Endodermal cell (in vitro differentiated cells): ENCODE measurements at regions not wholly inside any gene's neighbourhood (a gene's known extent, or its start where the extent isn't known, plus 50 kb on each side); places are given as distances from the start of the nearest gene placed in this dataset.
A peak's percentile ranks its signal among the peaks of the same experiment; 100 is the strongest.
"Not testable (repeated sequence)": the region's sequence is repeated elsewhere in the genome, so short reads cannot be mapped to it uniquely, and the experiment has no call there.

ENCODE experiments used
- DNase-seq: peaks from one replicate; pipeline ENCODE4 v3.0.0-alpha.2; 2017
- H3K27ac ChIP-seq: 2 replicates; pipeline ENCODE4 v1.5.1; 2013; ENCODE audit warnings: mild to moderate bottlenecking, low read depth, low read length, moderate library complexity
- H3K27me3 ChIP-seq: 2 replicates; pipeline ENCODE4 v1.6.1; 2013; ENCODE audit warnings: mild to moderate bottlenecking, low read length, moderate library complexity; ENCODE audit not compliant: insufficient read depth, control insufficient read depth, poor library complexity, severe bottlenecking
- H3K36me3 ChIP-seq: 2 replicates; pipeline ENCODE4 v1.7.0; 2013; ENCODE audit warnings: mild to moderate bottlenecking, low read length, moderate library complexity; ENCODE audit not compliant: control insufficient read depth, insufficient read depth
- H3K4me1 ChIP-seq: one replicate; pipeline ENCODE4 v1.7.0; 2013; ENCODE audit warnings: low read length; ENCODE audit not compliant: control insufficient read depth, insufficient read depth
- H3K4me3 ChIP-seq: 2 replicates; pipeline ENCODE4 v1.5.1; 2013; ENCODE audit warnings: mild to moderate bottlenecking, low read length, moderate library complexity
- H3K9ac ChIP-seq: 2 replicates; pipeline ENCODE4 v1.6.1; 2013; ENCODE audit warnings: mild to moderate bottlenecking, low read length, moderate library complexity; ENCODE audit not compliant: poor library complexity, severe bottlenecking; ENCODE audit errors: extremely low read depth
- H3K9me3 ChIP-seq: 2 replicates; pipeline ENCODE4 v1.6.1; 2013; ENCODE audit warnings: mild to moderate bottlenecking, low read length, moderate library complexity; ENCODE audit not compliant: control insufficient read depth
- H3K27ac Mint-ChIP-seq: 2 replicates; pipeline ENCODE4 v1.8.0; 2020; ENCODE audit warnings: mixed read lengths
- H3K27me3 Mint-ChIP-seq: 2 replicates; pipeline ENCODE4 v1.8.0; 2021; ENCODE audit warnings: mild to moderate bottlenecking, mixed read lengths; ENCODE audit not compliant: insufficient read depth
- H3K36me3 Mint-ChIP-seq: 2 replicates; pipeline ENCODE4 v1.8.0; 2020; ENCODE audit warnings: low read depth, mixed read lengths
- H3K4me1 Mint-ChIP-seq: 2 replicates; pipeline ENCODE4 v1.8.0; 2020; ENCODE audit warnings: mixed read lengths
- H3K4me3 Mint-ChIP-seq: 2 replicates; pipeline ENCODE4 v1.8.0; 2020; ENCODE audit warnings: mild to moderate bottlenecking, moderate library complexity, mixed read lengths
- H3K9me3 Mint-ChIP-seq: 2 replicates; pipeline ENCODE4 v1.8.0; 2020; ENCODE audit warnings: mild to moderate bottlenecking, mixed read lengths
- WGBS, 2 experiments: methylation state at CpG; one replicate each; pipeline versions ENCODE4 v1.1.5 to v1.1.7; 2013; ENCODE audit warnings: missing lambda C conversion rate in 2 of 2, mixed read lengths in 1 of 2; ENCODE audit not compliant: insufficient coverage in 1 of 2, insufficient read length in 1 of 2; 5-methylcytosine and 5-hydroxymethylcytosine counted together
- TF ChIP-seq, protein P1 (sequence below): fragments of 200-600 bp; sonication (generic); conservative IDR thresholded peaks from 2 replicates; pipeline ENCODE4 v1.5.0; 2021; ENCODE audit warnings: antibody characterized with exemption, mild to moderate bottlenecking

DNA sequence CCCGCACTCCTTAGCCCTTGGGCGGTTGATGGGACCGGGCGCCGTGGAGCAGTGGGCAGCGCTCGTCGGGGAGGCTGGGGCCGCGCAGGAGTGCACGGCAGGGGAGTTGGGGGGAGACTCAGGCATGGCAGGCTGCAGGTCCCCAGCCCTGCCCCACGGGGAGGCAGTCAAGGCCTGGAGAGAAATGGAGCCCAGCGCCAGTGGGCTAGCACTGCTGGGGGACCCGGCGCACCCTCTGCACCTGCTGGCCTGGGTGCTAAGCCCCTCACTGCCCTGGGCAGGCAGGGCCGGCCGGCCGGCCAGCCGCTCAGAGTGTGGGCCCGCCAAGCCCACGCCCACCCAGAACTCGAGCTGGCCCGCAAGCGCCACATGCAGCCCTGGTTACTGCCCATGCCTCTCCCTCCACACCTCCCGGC is 147.2 kb upstream of the PITRM1 start:
- Histone ChIP-seq H3K27ac (no peak overlapping the region), H3K9me3 (no peaks in the 10 kb centered on the region), H3K27me3 (no peaks in the 10 kb centered on the region), H3K4me1 (no peaks in the 10 kb centered on the region), H3K36me3 (no peaks in the 10 kb centered on the region), H3K4me3 (no peak overlapping the region), H3K9ac (no peak overlapping the region)
- 91 to 93% methylated on average over 15 to 25 of the region's 25 CpGs for WGBS, 2 experiments
- Mint-ChIP-seq H3K9me3 (peaks cover 26% of the 10 kb centered on the region), H3K4me3 (no peak overlapping the region), H3K36me3 (peaks cover 8% of the 10 kb centered on the region), H3K4me1 (peaks cover 6% of the 10 kb centered on the region), H3K27ac (no peak overlapping the region), H3K27me3 (peaks cover 6% of the 10 kb centered on the region)
- DNase-seq = no peak
- TF ChIP-seq, protein P1, sequence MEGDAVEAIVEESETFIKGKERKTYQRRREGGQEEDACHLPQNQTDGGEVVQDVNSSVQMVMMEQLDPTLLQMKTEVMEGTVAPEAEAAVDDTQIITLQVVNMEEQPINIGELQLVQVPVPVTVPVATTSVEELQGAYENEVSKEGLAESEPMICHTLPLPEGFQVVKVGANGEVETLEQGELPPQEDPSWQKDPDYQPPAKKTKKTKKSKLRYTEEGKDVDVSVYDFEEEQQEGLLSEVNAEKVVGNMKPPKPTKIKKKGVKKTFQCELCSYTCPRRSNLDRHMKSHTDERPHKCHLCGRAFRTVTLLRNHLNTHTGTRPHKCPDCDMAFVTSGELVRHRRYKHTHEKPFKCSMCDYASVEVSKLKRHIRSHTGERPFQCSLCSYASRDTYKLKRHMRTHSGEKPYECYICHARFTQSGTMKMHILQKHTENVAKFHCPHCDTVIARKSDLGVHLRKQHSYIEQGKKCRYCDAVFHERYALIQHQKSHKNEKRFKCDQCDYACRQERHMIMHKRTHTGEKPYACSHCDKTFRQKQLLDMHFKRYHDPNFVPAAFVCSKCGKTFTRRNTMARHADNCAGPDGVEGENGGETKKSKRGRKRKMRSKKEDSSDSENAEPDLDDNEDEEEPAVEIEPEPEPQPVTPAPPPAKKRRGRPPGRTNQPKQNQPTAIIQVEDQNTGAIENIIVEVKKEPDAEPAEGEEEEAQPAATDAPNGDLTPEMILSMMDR = no peak

DNA sequence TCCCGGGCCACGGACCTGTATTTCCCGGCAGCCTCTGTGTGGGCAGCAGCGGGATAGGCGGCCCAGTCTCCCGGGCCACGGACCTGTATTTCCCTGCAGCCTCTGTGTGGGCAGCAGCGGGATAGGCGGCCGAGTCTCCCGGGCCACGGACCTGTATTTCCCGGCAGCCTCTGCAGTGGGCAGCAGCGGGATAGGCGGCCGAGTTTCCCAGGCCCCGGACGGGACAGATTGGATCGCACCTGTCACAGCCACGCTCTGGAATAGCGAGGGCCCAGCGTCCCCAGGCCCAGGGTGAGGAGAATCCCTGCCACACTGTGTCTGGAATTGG is 145.9 kb upstream of the PITRM1 start:
- H3K4me3 Mint-ChIP-seq, H3K27ac ChIP-seq, H3K27me3 ChIP-seq, DNase-seq, H3K4me1 Mint-ChIP-seq, H3K4me1 ChIP-seq, H3K4me3 ChIP-seq, H3K9me3 ChIP-seq, H3K36me3 ChIP-seq, H3K36me3 Mint-ChIP-seq, H3K27ac Mint-ChIP-seq, H3K9ac ChIP-seq: not testable (repeated sequence)
- peaks cover 26% of the 10 kb centered on the region for H3K9me3 Mint-ChIP-seq
- 89 to 97% methylated on average over 10 to 22 of the region's 22 CpGs for WGBS, 2 experiments
- peaks cover 17% of the 10 kb centered on the region for H3K27me3 Mint-ChIP-seq

DNA sequence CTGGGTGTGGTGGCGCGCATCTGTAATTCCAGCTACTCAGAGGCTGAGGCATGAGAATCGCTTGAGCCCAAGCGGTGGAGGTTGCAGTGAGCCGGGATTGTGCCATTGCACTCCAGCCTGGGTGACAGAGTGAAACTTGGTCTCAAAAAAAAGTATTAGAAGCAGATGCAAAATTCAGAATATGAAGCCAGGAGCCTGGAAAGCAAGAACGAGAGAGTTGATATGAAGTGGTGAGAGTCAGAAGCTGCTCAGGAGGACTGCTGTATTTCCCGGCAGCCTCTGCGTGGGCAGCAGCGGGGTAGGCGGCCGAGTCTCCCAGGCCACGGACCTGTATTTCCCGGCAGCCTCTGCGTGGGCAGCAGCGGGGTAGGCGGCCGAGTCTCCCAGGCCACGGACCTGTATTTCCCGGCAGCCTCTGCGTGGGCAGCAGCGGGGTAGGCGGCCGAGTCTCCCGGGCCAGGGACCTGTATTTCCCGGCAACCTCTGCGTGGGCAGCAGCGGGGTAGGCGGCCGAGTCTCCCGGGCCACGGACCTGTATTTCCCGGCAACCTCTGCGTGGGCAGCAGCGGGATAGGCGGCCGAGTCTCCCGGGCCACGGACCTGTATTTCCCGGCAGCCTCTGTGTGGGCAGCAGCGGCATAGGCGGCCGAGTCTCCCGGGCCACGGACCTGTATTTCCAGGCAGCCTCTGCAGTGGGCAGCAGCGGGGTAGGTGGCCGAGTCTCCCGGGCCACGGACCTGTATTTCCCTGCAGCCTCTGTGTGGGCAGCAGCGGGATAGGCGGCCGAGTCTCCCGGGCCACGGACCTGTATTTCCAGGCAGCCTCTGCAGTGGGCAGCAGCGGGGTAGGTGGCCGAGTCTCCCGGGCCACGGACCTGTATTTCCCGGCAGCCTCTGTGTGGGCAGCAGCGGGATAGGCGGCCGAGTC is 145.2 kb upstream of the PITRM1 start:
- Mint-ChIP-seq H3K27me3 (peaks cover 17% of the 10 kb centered on the region), H3K9me3 (peaks cover 26% of the 10 kb centered on the region)
- 91 to 97% methylated on average over 12 to 43 of the region's 61 CpGs for whole genome bisulfite sequencing, 2 experiments
- H3K27ac Mint-ChIP-seq, H3K4me3 ChIP-seq, H3K9me3 ChIP-seq, DNase-seq, H3K4me3 Mint-ChIP-seq, H3K4me1 ChIP-seq, H3K27ac ChIP-seq, H3K36me3 ChIP-seq, H3K36me3 Mint-ChIP-seq, H3K4me1 Mint-ChIP-seq, H3K9ac ChIP-seq, H3K27me3 ChIP-seq: not testable (repeated sequence)

DNA sequence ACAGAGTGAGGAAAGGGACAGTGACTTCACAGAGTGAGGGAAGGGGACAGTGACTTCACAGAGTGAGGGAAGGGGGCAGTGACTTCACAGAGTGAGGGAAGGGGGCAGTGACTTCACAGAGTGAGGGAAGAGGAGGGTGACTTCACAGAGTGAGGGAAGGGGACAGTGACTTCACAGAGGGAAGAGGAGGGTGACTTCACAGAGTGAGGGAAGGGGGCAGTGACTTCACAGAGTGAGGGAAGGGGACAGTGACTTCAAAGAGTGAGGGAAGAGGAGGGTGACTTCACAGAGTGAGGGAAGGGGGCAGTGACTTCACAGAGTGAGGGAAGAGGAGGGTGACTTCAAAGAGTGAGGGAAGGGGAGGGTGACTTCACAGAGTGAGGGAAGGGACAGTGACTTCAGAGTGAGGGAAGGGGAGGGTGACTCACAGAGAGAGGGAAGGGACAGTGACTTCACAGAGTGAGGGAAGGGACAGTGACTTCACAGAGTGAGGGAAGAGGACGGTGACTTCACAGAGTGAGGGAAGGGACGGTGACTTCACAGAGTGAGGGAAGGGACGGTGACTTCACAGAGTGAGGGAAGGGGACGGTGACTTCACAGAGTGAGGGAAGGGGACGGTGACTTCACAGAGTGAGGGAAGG is 142.0 kb upstream of the PITRM1 start:
- peaks cover 11% of the 10 kb centered on the region for H3K9me3 Mint-ChIP-seq
- not testable (repeated sequence) for H3K4me3 Mint-ChIP-seq, H3K27ac ChIP-seq, H3K27ac Mint-ChIP-seq, H3K36me3 Mint-ChIP-seq, H3K4me1 ChIP-seq, DNase-seq, H3K27me3 ChIP-seq, H3K36me3 ChIP-seq, H3K9ac ChIP-seq, H3K9me3 ChIP-seq, H3K4me3 ChIP-seq
- H3K4me1 Mint-ChIP-seq = peaks cover 20% of the 10 kb centered on the region
- 92% methylated on average over 1 of the region's 5 CpGs; no CpG with 5 or more reads in 1 of the 2 experiments for WGBS, 2 experiments
- H3K27me3 Mint-ChIP-seq = peaks cover 17% of the 10 kb centered on the region

DNA sequence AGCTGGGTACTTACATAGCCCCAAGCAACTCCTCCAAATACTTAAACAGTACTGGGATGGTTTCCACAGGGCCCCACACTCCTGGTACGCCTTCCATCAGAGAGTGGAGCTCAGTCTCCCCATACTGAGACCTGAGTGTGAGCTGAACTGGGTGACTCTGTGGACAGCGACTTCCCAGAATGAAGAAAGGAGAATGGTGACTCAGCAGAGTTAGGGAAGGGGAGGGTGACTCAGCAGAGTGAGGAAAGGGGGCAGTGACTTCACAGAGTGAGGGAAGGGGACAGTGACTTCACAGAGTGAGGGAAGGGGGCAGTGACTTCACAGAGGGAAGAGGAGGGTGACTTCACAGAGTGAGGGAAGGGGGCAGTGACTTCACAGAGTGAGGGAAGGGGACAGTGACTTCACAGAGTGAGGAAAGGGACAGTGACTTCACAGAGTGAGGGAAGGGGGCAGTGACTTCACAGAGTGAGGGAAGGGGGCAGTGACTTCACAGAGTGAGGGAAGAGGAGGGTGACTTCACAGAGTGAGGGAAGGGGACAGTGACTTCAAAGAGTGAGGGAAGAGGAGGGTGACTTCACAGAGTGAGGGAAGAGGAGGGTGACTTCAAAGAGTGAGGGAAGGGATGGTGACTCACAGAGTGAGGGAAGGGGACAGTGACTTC is 141.3 kb upstream of the PITRM1 start:
- DNase-seq, H3K4me1 ChIP-seq, H3K4me3 ChIP-seq, H3K27ac ChIP-seq, H3K36me3 Mint-ChIP-seq, H3K4me3 Mint-ChIP-seq, H3K27me3 ChIP-seq, H3K9ac ChIP-seq, H3K9me3 ChIP-seq, H3K9me3 Mint-ChIP-seq, H3K36me3 ChIP-seq: not testable (repeated sequence)
- Mint-ChIP-seq H3K27me3 (peaks cover 17% of the 10 kb centered on the region), H3K4me1 (peaks cover 20% of the 10 kb centered on the region), H3K27ac (peak overlapping the region; percentile 26)
- 71 to 83% methylated on average over 1 to 2 of the region's 2 CpGs for WGBS, 2 experiments
